Activated T-cell treated with anti-CD3 and anti-CD28 coated beads, Interleukin-2, amount 50 U/mL, for 1 hour (primary cell): ENCODE measurements at regions not wholly inside any gene's neighbourhood (a gene's known extent, or its start where the extent isn't known, plus 50 kb on each side); places are given as distances from the start of the nearest gene placed in this dataset.

ENCODE experiments used
- DNase-seq: peaks from one replicate; pipeline ENCODE4 v3.0.0-alpha.2; 2020

GRCh38 chr14:22411398-22412055 lies 177.5 kb downstream of the DAD1 start:
- DNase-seq: no peak

GRCh38 chr14:22410497-22410896 lies 178.5 kb downstream of the DAD1 start:
- no peak for DNase-seq

- no peak for DNase-seq
These were observed 180.0 kb downstream of the DAD1 start for GRCh38 chr14:22409006-22409405.

GRCh38 chr14:22408547-22408946 lies 180.5 kb downstream of the DAD1 start:
- no peak for DNase-seq

- no peak for DNase-seq
These were observed 182.0 kb downstream of the DAD1 start for GRCh38 chr14:22407033-22407432.

GRCh38 chr14:22405201-22405600 lies 183.8 kb downstream of the DAD1 start:
- DNase-seq: no peak

- DNase-seq: no peak
These were observed 185.7 kb downstream of the DAD1 start for GRCh38 chr14:22403296-22403695.

GRCh38 chr14:22400655-22401259 lies 188.3 kb downstream of the DAD1 start:
- DNase-seq: no peak

GRCh38 chr14:22399776-22400175 lies 189.2 kb downstream of the DAD1 start:
- DNase-seq: no peak

GRCh38 chr14:22397221-22397737 lies 191.7 kb downstream of the DAD1 start:
- DNase-seq: no peak

- DNase-seq: no peak
These were observed 193.2 kb downstream of the DAD1 start for GRCh38 chr14:22395803-22396202.

- DNase-seq: no peak
These were observed 194.4 kb downstream of the DAD1 start for GRCh38 chr14:22394616-22395015.

GRCh38 chr14:22393796-22394195 lies 195.2 kb downstream of the DAD1 start:
- DNase-seq: no peak

- DNase-seq: no peak
These were observed 197.0 kb downstream of the DAD1 start for GRCh38 chr14:22391908-22392565.

- no peak for DNase-seq
These were observed 198.1 kb downstream of the DAD1 start for GRCh38 chr14:22390824-22391461.

- no peak for DNase-seq
These were observed 198.8 kb downstream of the DAD1 start for GRCh38 chr14:22390195-22390594.

GRCh38 chr14:22388669-22389595 lies 200.1 kb downstream of the DAD1 start:
- DNase-seq: no peak

- no peak for DNase-seq
These were observed 201.2 kb downstream of the DAD1 start for GRCh38 chr14:22387776-22388241.

- no peak for DNase-seq
These were observed 201.9 kb downstream of the DAD1 start for GRCh38 chr14:22386924-22387775.

- DNase-seq: no peak
These were observed 204.0 kb downstream of the DAD1 start for GRCh38 chr14:22384974-22385526.

GRCh38 chr14:22384167-22384549 lies 204.9 kb downstream of the DAD1 start:
- DNase-seq: no peak
